ENCODE measurements at regions not wholly inside any gene's neighbourhood (a gene's known extent, or its start where the extent isn't known, plus 50 kb on each side); places are given as distances from the start of the nearest gene placed in this dataset.

- no peak overlapping the region for H3K4me2 ChIP-seq (ENCODE audit: low read depth, low read length)
- no peak overlapping the region for H2AFZ ChIP-seq (ENCODE audit: low read length)
- H3K9ac ChIP-seq (ENCODE audit: insufficient read depth, low read depth, low read length), result no peak overlapping the region
- H3K4me3 ChIP-seq (replicated peaks in 1 of 3; ENCODE audit: insufficient read depth in 1 of 3, low read depth in 2 of 3, low read length in 3 of 3), result no peak overlapping the region
- intact Hi-C loops (cut with micrococcal nuclease; ENCODE audit: unreplicated experiment) (no loop called here), in situ Hi-C loops (cut with HindIII; ENCODE audit: extremely low pct_ligation_motif_present, low pct_unique_long_range_greater_than_20kb) (no loop called here)
- FAIRE-seq (no peak), DNase-seq (ENCODE audit: low spot score) (no peak), ATAC-seq (no peak)
- H3K9me3 ChIP-seq (ENCODE audit: low read length), result no peaks in the 10 kb centered on the region
- no peaks in the 10 kb centered on the region for H3K36me3 ChIP-seq (replicated peaks in 1 of 2; ENCODE audit: control insufficient read depth in 1 of 2, insufficient read depth in 2 of 2, low read length in 2 of 2)
- H3K27ac ChIP-seq (ENCODE audit: extremely low read length, insufficient read depth, low read length), result no peak overlapping the region
- H4K20me1 ChIP-seq (ENCODE audit: insufficient read depth, low read length), result no peaks in the 10 kb centered on the region
- ChIA-PET CTCF (ENCODE audit: low intra/inter-chr PET ratio, low total read pairs) (no interaction called here), POLR2A (no interaction called here)
- BruUV-seq (replicated peaks), result no TSS peak
- 97% methylated on average over 2 of the region's 2 CpGs for WGBS (ENCODE audit: low lambda C conversion rate)
- no peaks in the 10 kb centered on the region for H3K79me2 ChIP-seq (ENCODE audit: insufficient read depth, low read length)
- no peak for TF ChIP-seq MBNL3 (CRISPR knock-in tag; conservative IDR thresholded peaks at IDR 0.05)
- TF ChIP-seq SP140L (CRISPR knock-in tag; IDR thresholded peaks at IDR 0.05; ENCODE audit: borderline replicate concordance), result no peak
- TF ChIP-seq CENPX (CRISPR knock-in tag; IDR thresholded peaks at IDR 0.05), result no peak
- H3K27me3 ChIP-seq (ENCODE audit: control insufficient read depth in 1 of 2, insufficient read depth in 2 of 2, low read length in 2 of 2), result no peaks in the 10 kb centered on the region
- no peaks in the 10 kb centered on the region for H3K4me1 ChIP-seq (ENCODE audit: insufficient read depth, low read length)
These were observed 162.3 kb upstream of the KLF3 start for GRCh38 chr4:38501698-38502097.

GRCh38 chr4:38503689-38504395 is 160.2 kb upstream of the KLF3 start:
- ChIA-PET POLR2A (no interaction called here), CTCF (ENCODE audit: low intra/inter-chr PET ratio, low total read pairs) (no interaction called here)
- H4K20me1 ChIP-seq (ENCODE audit: insufficient read depth, low read length), result no peaks in the 10 kb centered on the region
- FAIRE-seq (no peak), ATAC-seq (no peak), DNase-seq (ENCODE audit: low spot score) (no peak)
- no peaks in the 10 kb centered on the region for H3K27me3 ChIP-seq (ENCODE audit: control insufficient read depth in 1 of 2, insufficient read depth in 2 of 2, low read length in 2 of 2)
- 65% methylated on average over 6 of the region's 6 CpGs for WGBS (ENCODE audit: low lambda C conversion rate)
- H2AFZ ChIP-seq (ENCODE audit: low read length), result no peak overlapping the region
- no peaks in the 10 kb centered on the region for H3K4me1 ChIP-seq (ENCODE audit: insufficient read depth, low read length)
- H3K4me2 ChIP-seq (ENCODE audit: low read depth, low read length), result no peak overlapping the region
- H3K79me2 ChIP-seq (ENCODE audit: insufficient read depth, low read length), result no peaks in the 10 kb centered on the region
- in situ Hi-C loops (cut with HindIII; ENCODE audit: extremely low pct_ligation_motif_present, low pct_unique_long_range_greater_than_20kb), result no loop called here
- BruUV-seq (replicated peaks), result no TSS peak
- no peaks in the 10 kb centered on the region for H3K36me3 ChIP-seq (replicated peaks in 1 of 2; ENCODE audit: control insufficient read depth in 1 of 2, insufficient read depth in 2 of 2, low read length in 2 of 2)
- H3K27ac ChIP-seq (ENCODE audit: extremely low read length, insufficient read depth, low read length), result no peak overlapping the region
- no peaks in the 10 kb centered on the region for H3K9me3 ChIP-seq (ENCODE audit: low read length)
- no peak overlapping the region for H3K9ac ChIP-seq (ENCODE audit: insufficient read depth, low read depth, low read length)
- intact Hi-C loops (cut with micrococcal nuclease; ENCODE audit: unreplicated experiment), result no loop called here
- H3K4me3 ChIP-seq (replicated peaks in 1 of 3; ENCODE audit: insufficient read depth in 1 of 3, low read depth in 2 of 3, low read length in 3 of 3), result no peak overlapping the region
- TF ChIP-seq TERF1 (CRISPR knock-in tag; IDR thresholded peaks at IDR 0.05) (no peak), SMAD9 (CRISPR knock-in tag; IDR thresholded peaks at IDR 0.05) (no peak), ZNF570 (CRISPR knock-in tag; IDR thresholded peaks at IDR 0.05; ENCODE audit: borderline replicate concordance) (no peak), CREM (IDR thresholded peaks at IDR 0.05) (no peak), CREM (CRISPR knock-in tag; IDR thresholded peaks at IDR 0.05) (no peak), GATAD2A (CRISPR knock-in tag; IDR thresholded peaks at IDR 0.05) (no peak), FUBP1 (CRISPR knock-in tag; IDR thresholded peaks at IDR 0.05; ENCODE audit: borderline replicate concordance) (no peak), POLR2AphosphoS5 (IDR thresholded peaks at IDR 0.05; ENCODE audit: low read depth, low read length) (no peak), KMT2B (CRISPR knock-in tag; IDR thresholded peaks at IDR 0.05) (no peak), RCOR2 (CRISPR knock-in tag; IDR thresholded peaks at IDR 0.05) (no peak)
